ENCODE measurements at regions not wholly inside any gene's neighbourhood (a gene's known extent, or its start where the extent isn't known, plus 50 kb on each side); places are given as distances from the start of the nearest gene placed in this dataset.

DNA sequence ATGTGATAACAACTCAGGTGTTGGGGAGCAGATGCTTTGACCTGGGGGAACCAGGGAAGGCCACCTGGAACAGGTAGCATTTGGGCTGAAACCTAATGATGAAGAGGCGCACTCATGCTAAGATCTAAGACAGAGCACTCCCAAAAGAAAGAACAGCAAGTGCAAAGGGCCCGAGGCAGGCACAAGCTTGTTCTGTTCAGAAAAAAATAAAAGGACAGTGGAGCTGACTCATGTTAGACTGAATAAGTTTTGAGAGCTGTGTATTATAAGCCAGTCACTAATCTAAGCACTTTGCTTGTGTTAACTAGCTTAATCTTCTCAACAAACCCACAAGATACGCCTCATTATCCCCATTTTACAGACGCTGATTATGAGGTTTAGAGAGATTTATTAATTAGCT is 90.1 kb downstream of the MATN1 start:
- TF ChIP-seq YY1 (IDR thresholded peaks at IDR 0.05; ENCODE audit: insufficient read depth, insufficient read length) = no peak
- TF ChIP-seq SUZ12 (IDR thresholded peaks at IDR 0.05; ENCODE audit: extremely low read depth, insufficient read depth, insufficient read length) = no peak
- no peak for TF ChIP-seq ZNF274 (IDR thresholded peaks at IDR 0.05; ENCODE audit: low read depth, low read length)

Data from NT2/D1 (cell line).